ENCODE measurements at regions not wholly inside any gene's neighbourhood (a gene's known extent, or its start where the extent isn't known, plus 50 kb on each side); places are given as distances from the start of the nearest gene placed in this dataset.

- no peak for TF ChIP-seq CTCF (IDR thresholded peaks at IDR 0.05)
- no peak for TF ChIP-seq POLR2AphosphoS5 (IDR thresholded peaks at IDR 0.05)
These were observed 156.1 kb downstream of the MRPL14 start for GRCh38 chr6:43970913-43971775.
